ENCODE measurements at regions not wholly inside any gene's neighbourhood (a gene's known extent, or its start where the extent isn't known, plus 50 kb on each side); places are given as distances from the start of the nearest gene placed in this dataset.
A peak's percentile ranks its signal among the peaks of the same experiment; 100 is the strongest.

DNA sequence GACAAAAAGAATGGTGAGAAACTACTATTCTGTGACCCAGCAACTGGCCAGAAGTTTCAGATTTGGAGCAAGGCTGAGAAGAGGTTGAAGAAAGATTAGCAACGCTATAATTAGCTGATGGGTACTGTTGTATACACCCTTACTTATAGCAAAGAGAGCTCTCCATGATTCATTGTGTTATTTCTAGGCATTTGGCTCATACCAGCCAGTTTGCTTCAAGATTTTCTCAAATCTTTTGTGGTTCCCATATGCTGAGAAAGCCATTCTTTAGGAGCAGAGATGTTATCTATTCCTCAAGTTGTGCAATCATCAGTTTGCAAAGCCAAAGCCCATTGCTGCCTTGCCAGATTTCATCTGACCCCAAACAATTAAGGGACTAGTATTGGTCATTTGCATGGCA, 179.4 kb downstream of the ETS1 start:
- Mint-ChIP-seq H3K4me1 (peaks cover 18 to 47% of the 10 kb centered on the region in 2 donors), H3K36me3 (peaks cover 0 to 5% of the 10 kb centered on the region in 2 donors), H3K27me3 (no peaks in the 10 kb centered on the region), H3K9me3 (peaks cover 0 to 1% of the 10 kb centered on the region in 2 donors), H3K27ac (no peak overlapping the region), H3K4me3 (no peak overlapping the region)
- ATAC-seq (replicated peaks) (no peak), DNase-seq (no peak)

DNA sequence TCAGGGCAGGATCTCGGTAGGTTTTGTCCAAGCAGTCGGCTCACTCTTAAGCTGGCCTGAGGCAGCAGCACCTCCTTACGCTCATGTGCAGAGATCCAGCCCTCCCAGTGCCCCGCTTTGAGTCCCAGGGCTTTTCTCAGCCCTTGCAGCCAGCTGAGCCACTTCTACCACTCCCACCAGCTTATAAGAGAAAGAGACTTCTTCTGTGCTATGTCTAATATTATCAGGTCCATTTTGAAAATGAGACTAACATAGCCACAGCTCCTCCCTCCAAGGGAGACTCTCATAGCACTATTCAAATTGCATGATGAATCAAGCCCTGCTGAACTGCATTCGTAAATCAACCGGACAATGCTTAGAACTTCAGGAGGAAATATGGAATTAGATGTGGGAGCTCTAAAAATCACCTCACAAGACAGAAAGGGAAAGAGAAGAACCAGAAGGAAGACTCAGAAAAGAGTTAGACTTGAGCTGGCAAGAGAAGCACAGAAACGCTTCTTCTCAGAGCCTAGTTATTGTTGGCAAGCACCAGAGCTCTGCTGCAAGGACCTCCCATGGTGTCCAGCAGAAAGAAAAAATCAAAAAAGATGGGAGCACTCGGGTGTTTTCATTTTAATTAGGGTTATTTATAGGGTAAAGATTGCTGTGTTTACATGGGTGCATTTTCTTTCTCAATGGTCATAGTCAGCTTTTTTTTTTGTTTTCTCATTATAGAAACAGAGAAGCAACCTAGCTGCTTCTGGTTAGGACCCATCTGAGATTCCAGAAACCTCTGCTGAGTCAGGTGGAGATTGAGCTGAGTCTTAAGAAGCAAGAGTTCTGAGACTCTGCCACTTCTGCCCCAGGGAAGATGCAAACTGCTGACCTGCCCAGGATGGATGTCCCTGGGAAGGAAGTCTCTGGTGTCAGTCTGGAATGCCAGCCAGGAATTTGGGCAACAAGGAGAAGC, 181.4 kb downstream of the ETS1 start:
- H3K27me3 Mint-ChIP-seq: no peaks in the 10 kb centered on the region
- H3K27ac Mint-ChIP-seq: no peak overlapping the region
- DNase-seq: no peak
- no peak for ATAC-seq (replicated peaks)
- H3K36me3 Mint-ChIP-seq: peaks cover 0 to 2% of the 10 kb centered on the region in 2 donors
- H3K4me3 Mint-ChIP-seq: no peak overlapping the region
- H3K4me1 Mint-ChIP-seq: peaks cover 9 to 39% of the 10 kb centered on the region in 2 donors
- H3K9me3 Mint-ChIP-seq: peaks cover 0 to 1% of the 10 kb centered on the region in 2 donors

DNA sequence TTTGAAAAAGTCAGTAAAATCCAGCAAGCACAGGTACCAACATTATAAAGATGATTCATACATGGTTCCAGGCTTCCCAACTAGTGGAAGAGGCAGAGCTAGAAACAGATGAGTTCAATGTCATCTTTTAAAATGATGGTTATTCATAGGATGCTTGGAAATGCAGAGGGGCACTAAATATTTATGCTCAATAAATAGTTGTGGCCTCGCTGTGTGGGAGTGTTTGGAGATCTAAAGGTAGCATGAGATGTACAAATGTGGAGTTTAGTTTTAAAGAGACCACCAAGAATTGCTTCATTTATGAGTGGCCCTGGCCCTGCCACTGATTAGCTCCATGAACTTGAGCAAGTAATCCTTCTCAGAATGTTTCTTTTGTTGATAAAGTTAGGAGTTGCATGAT, 182.2 kb downstream of the ETS1 start:
- Mint-ChIP-seq H3K27me3 (no peaks in the 10 kb centered on the region), H3K9me3 (peaks cover 0 to 1% of the 10 kb centered on the region in 2 donors), H3K4me3 (no peak overlapping the region), H3K27ac (no peak overlapping the region), H3K36me3 (peaks cover 0 to 2% of the 10 kb centered on the region in 2 donors), H3K4me1 (peaks cover 9 to 40% of the 10 kb centered on the region in 2 donors)
- DNase-seq (no peak), ATAC-seq (replicated peaks) (no peak)

DNA sequence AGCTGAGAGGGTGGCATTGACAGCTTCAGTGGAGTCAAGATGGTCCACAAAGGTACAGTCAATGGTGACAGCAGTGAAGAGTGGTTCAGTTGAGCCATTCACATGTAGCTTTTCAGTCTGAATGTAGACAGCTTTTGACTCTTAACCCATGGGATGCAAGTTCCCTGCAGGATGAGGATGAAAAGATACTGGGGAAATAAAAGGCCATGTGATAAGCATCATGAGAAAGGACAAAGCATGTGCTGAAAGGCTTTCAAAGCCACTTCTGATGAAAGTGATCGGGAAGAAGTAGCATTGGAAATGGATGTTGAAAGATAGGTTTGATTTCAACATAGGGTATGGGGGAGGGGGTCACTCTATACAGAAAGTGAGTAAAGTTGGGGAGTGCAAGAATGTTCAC, 182.9 kb downstream of the ETS1 start:
- DNase-seq (no peak), ATAC-seq (replicated peaks) (no peak)
- Mint-ChIP-seq H3K27ac (no peak overlapping the region), H3K27me3 (no peaks in the 10 kb centered on the region), H3K4me3 (no peak overlapping the region), H3K9me3 (peaks cover 0 to 1% of the 10 kb centered on the region in 2 donors), H3K4me1 (peaks cover 11 to 45% of the 10 kb centered on the region in 2 donors), H3K36me3 (peaks cover 0 to 2% of the 10 kb centered on the region in 2 donors)

DNA sequence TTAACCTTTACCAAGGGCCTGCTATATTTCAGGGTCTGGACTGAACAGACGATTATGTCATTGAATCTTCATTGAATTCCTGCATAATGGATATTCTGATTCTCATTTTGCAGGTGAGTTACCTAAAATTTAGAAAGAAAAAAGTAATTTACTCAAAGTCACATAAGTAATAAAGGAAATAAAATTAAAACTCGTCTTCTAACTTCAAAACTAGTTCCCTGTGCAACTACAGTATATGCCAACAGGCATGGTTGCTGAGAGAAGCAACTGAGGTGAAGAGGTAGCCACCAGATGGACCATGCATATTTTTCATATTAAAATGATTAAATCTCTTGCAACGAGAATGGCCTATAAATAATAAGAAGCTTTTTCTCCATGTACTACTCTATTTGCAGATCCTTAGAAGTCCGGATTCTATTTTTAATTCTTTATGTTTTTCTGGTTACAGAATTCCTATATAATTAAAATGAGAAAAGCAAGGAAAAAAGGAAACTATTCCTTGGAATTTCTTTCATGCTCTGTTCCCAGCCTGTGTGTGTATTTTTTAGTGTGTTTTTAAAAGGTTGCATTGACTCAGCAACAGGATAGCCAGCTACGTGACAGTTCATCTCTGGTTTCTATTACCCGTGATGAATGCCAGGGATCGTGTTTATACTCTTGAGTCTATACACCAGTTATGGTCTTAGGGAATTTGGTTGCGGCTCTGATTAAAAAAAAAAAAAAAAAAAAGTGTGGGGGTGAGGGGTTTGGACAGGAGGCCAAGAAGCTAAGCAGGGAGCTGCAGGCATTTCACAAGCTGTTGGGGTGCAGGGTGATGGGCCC, 186.8 kb downstream of the ETS1 start:
- DNase-seq (no peak), ATAC-seq (replicated peaks) (no peak)
- Mint-ChIP-seq H3K36me3 (no peaks in the 10 kb centered on the region), H3K4me3 (no peak overlapping the region), H3K27me3 (no peaks in the 10 kb centered on the region), H3K4me1 (peaks cover 22 to 54% of the 10 kb centered on the region in 2 donors), H3K27ac (no peak overlapping the region), H3K9me3 (no peaks in the 10 kb centered on the region)

DNA sequence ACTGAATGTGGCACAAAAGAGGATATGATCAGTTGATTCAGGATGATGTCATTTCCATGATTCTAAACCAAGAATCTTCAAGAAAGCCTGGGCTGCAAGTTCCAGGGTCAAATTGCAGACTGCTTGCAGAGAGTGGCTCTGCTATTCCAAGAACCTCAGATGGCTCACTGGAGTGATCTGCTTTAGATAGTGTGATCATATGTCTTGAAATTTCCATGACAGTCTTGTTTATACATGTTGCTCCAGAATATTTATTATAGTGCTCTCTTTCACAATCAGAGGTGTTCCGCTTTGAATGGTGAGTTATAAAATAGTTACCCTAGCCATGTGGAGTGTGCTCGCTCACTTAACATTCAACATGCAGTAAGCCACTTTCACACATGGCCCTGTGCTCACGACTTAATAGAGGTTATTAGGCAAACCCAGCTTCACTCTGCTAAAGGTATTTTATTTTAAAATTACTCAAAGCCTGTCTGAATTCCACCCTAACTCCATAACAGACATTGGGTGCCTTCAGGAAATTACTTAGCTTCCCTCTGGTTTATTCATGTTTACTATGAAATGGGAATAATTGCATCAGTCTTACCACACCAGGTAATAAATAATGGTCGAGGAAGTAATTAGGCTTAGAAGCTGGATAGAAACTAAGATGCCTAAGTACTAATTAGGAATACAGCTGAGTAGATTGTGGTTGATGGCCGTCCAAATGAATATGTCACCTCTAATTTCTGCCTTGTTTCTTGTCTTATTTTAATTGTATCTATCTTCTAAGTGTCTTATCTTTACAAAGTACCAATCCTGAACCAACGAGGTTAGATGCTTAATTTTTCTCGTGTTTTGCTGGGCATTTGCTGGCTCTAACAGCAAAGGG, 187.9 kb downstream of the ETS1 start:
- DNase-seq (no peak), ATAC-seq (replicated peaks) (peak; percentile 90 to 93)
- no peak overlapping the region for H3K4me3 Mint-ChIP-seq
- no peaks in the 10 kb centered on the region for H3K9me3 Mint-ChIP-seq
- H3K36me3 Mint-ChIP-seq: no peaks in the 10 kb centered on the region
- no peak overlapping the region for H3K27ac Mint-ChIP-seq
- H3K27me3 Mint-ChIP-seq: no peaks in the 10 kb centered on the region
- H3K4me1 Mint-ChIP-seq: peaks cover 22 to 54% of the 10 kb centered on the region in 2 donors

DNA sequence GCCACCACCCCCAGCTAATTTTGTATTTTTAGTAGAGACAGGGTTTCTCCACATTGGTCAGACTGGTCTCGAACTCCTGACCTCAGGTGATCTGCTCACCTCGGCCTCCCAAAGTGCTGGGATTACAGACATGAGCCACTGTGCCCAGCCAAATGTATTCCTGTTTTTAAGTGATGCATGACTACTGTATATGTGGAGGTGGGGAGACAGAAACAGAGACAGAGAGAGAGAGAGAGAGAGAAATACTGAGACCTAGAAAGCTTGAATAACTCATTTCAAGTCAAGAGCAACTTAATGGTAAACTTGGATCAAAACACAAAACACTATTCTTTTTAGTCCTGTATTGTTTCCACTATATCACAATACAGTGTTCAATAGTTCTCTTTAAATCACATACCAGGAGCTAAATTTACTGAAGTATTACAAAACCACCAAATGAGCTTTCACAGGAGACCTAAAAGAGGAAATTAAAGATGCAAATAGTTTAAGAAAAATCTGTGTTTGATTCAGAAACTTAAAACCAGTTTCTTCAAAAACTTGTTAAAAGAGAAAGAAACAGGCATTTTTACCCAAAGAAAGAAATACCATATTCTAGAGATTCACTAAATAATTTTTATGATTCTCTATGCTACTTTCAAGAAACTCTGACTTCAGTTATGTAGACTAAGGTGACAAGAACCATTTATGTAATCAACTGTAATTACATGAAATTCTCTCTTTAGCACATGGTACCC, 188.7 kb downstream of the ETS1 start:
- no peaks in the 10 kb centered on the region for H3K9me3 Mint-ChIP-seq
- no peaks in the 10 kb centered on the region for H3K27me3 Mint-ChIP-seq
- H3K4me3 Mint-ChIP-seq: peak overlapping the region; percentile 13 to 65
- no peaks in the 10 kb centered on the region for H3K36me3 Mint-ChIP-seq
- H3K4me1 Mint-ChIP-seq: peaks cover 23 to 53% of the 10 kb centered on the region in 2 donors
- peak; percentile 69 to 76 for ATAC-seq (replicated peaks)
- no peak for DNase-seq
- peak overlapping the region; percentile 4 for H3K27ac Mint-ChIP-seq

DNA sequence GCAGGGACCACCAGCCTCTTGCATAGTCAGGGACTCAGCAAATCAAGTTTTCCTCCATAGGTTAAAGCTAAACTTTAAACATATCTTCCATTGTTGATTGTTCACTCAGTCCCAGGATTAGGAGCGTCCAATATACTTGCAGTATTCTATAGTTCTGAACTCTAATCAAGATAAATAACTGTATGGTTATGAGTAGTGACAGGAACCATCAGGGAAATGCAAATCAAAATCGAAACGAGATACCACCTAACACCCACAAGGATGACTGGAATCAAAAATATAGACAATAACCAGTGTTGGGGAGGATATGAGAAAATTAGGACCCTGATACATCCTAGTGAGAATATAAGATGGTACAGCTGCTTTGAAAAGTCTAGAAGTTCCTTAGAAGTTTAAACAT, 190.0 kb downstream of the ETS1 start:
- no peak overlapping the region for H3K4me3 Mint-ChIP-seq
- H3K4me1 Mint-ChIP-seq: peaks cover 26 to 57% of the 10 kb centered on the region in 2 donors
- no peak for ATAC-seq (replicated peaks)
- no peak for DNase-seq
- H3K36me3 Mint-ChIP-seq: no peaks in the 10 kb centered on the region
- no peaks in the 10 kb centered on the region for H3K9me3 Mint-ChIP-seq
- H3K27me3 Mint-ChIP-seq: no peaks in the 10 kb centered on the region
- no peak overlapping the region for H3K27ac Mint-ChIP-seq

DNA sequence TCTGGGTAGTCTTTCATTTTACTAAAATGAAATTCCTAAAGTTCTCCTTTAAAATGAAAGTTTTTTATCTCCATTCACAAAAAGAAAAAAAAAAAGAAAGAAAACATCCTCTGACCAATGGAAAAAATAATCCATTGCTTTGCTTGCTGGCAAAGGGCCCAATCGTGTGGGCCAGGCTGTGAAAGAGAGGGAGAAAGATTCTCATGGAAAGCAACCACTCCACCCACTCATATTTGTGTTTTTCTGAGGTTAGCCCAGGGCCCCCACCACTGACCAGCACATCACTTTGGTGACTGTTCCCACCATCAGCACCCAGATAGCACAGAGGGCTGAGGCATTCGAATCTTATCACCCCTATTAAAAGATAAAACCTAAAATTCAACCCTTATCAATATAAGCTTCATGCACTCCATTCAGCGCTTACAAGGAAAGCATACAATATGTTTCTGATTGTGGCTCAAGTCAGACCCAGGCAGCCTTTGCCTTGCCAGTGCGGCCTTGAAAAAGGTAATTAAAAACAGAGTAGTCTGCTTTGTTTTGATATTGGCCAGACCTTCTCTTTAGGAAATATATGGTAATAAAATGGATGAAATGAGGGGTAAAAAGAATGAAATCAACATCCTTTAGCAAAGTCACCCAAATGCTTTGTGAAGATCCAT, 192.8 kb downstream of the ETS1 start:
- Mint-ChIP-seq H3K4me3 (no peak overlapping the region), H3K9me3 (no peaks in the 10 kb centered on the region), H3K27ac (no peak overlapping the region), H3K4me1 (peaks cover 23 to 50% of the 10 kb centered on the region in 2 donors), H3K27me3 (no peaks in the 10 kb centered on the region), H3K36me3 (no peaks in the 10 kb centered on the region)
- ATAC-seq (replicated peaks): no peak
- no peak for DNase-seq

DNA sequence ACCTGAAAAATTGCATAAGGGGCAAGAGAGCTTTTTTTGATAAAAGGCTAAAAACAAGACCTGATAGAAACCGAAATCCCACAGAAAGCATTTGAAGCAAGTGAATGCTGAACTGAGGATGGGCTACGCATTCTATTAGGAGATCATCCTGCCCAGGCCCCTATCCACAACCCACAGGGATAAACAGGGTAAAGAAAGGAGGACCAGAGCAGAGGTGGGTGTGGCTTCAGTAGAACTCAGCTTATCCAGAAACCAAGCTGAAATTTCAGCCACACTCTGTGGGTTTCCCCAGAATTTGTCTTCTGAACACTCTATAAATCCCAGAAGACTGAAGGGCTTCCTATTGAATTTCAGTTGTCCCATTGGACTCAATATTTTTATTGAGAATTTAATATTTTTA, 195.1 kb downstream of the ETS1 start:
- Mint-ChIP-seq H3K4me3 (no peak overlapping the region), H3K27me3 (no peaks in the 10 kb centered on the region), H3K4me1 (peaks cover 17 to 36% of the 10 kb centered on the region in 2 donors), H3K27ac (no peak overlapping the region), H3K36me3 (no peaks in the 10 kb centered on the region), H3K9me3 (no peaks in the 10 kb centered on the region)
- ATAC-seq (replicated peaks) (no peak), DNase-seq (no peak)

DNA sequence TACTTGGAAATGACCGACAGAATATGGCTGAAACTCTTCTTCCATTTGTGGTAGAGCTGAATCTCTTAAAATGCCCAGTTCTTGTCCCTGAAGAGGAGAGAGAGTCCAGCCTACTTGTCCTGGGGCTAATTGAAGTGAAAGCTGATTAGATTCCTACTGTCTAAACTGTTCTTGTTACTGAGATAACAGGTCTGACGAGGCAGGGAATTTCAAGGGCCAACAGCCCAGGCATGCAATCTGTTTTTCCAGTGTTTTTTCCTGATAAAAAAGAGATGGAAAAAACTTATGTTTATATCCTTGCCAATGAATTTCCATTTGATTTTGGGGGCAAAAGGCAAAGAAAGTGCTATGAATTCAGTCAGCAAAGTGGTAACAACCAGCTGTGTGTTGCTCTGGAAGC, 195.5 kb downstream of the ETS1 start:
- no peak for DNase-seq
- Mint-ChIP-seq H3K27ac (no peak overlapping the region), H3K4me3 (no peak overlapping the region), H3K4me1 (peaks cover 14 to 36% of the 10 kb centered on the region in 2 donors), H3K9me3 (no peaks in the 10 kb centered on the region), H3K36me3 (no peaks in the 10 kb centered on the region), H3K27me3 (no peaks in the 10 kb centered on the region)
- ATAC-seq (replicated peaks): no peak

DNA sequence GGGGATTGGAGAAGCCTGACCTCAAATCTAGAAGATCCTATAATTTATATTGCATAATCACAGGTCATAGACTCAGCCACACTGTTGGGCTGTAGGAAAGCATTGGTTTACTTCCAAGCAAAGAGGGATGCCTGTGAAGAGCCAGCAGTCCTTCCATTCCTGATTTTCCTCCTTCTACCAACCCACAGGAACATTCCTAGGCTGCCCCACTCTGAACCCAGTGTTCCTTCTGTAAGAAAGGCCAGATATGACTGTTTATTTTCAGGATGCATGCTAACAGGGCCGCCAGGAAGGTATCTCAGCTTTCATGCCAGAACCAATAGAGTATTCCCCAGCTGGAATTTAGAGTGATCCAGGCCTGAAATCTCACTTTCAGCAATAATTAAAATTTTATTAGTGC, 197.1 kb downstream of the ETS1 start:
- no peak overlapping the region for H3K27ac Mint-ChIP-seq
- no peaks in the 10 kb centered on the region for H3K27me3 Mint-ChIP-seq
- no peak for ATAC-seq (replicated peaks)
- H3K4me1 Mint-ChIP-seq: peaks cover 14 to 38% of the 10 kb centered on the region in 2 donors
- no peaks in the 10 kb centered on the region for H3K36me3 Mint-ChIP-seq
- H3K4me3 Mint-ChIP-seq: no peak overlapping the region
- H3K9me3 Mint-ChIP-seq: no peaks in the 10 kb centered on the region
- DNase-seq: no peak

DNA sequence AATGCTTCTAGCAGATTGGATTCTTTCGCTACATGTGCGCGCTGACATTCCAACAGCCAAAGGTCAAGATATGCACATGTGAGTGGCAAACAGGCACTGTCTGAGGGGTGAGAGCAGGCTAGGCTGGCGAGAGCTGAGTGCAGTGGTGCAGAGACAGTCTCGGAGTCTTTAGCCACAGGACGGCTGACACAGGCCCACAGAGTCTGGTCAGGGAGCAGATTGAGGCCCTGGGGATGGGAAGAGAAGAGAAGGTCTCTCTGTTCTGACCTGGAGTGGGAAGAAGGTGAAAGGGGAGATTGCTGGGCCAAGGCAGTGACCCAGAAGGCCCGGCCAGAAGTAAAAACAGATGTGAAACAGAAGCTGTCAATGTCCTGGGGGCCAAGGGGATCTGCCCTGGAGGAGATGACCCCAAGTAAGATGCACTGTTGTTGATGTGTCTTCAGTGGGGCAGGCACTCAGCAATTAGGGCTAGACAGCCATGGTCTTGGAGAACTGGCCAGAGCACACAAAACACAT, 197.8 kb downstream of the ETS1 start:
- peaks cover 14 to 37% of the 10 kb centered on the region in 2 donors for H3K4me1 Mint-ChIP-seq
- no peak for DNase-seq
- no peak overlapping the region for H3K27ac Mint-ChIP-seq
- no peak overlapping the region for H3K4me3 Mint-ChIP-seq
- ATAC-seq (replicated peaks): no peak
- no peaks in the 10 kb centered on the region for H3K27me3 Mint-ChIP-seq
- no peaks in the 10 kb centered on the region for H3K9me3 Mint-ChIP-seq
- no peaks in the 10 kb centered on the region for H3K36me3 Mint-ChIP-seq
